Esophagus (tissue), 2 donors: ENCODE measurements at regions not wholly inside any gene's neighbourhood (a gene's known extent, or its start where the extent isn't known, plus 50 kb on each side); places are given as distances from the start of the nearest gene placed in this dataset.

Source experiments
- H3K27ac ChIP-seq, 2 donors: one replicate each; pipeline ENCODE4 v1.5.1; 2013; ENCODE audit warnings: low read depth in 2 of 2, mild to moderate bottlenecking in 2 of 2, inconsistent platforms in 1 of 2, low read length in 1 of 2, moderate library complexity in 1 of 2
- H3K27me3 ChIP-seq, 2 donors: one replicate each; pipeline ENCODE4 v1.6.1; 2013; ENCODE audit warnings: low read length in 2 of 2, control low read depth in 1 of 2, mild to moderate bottlenecking in 1 of 2; ENCODE audit not compliant: insufficient read depth in 2 of 2, control insufficient read depth in 1 of 2
- H3K36me3 ChIP-seq, 2 donors: one replicate each; pipeline ENCODE4 v1.6.1; 2013; ENCODE audit warnings: low read length in 1 of 2; ENCODE audit not compliant: control insufficient read depth in 2 of 2, insufficient read depth in 2 of 2
- H3K4me1 ChIP-seq, 2 donors: one replicate each; pipeline ENCODE4 v1.6.1; 2013; ENCODE audit warnings: low read length in 1 of 2; ENCODE audit not compliant: control insufficient read depth in 2 of 2, insufficient read depth in 2 of 2
- H3K4me3 ChIP-seq, 2 donors: one replicate each; pipeline ENCODE4 v1.5.1; 2013; ENCODE audit warnings: low read length in 2 of 2, mild to moderate bottlenecking in 2 of 2, low read depth in 1 of 2, moderate library complexity in 1 of 2
- H3K9me3 ChIP-seq, 2 donors: one replicate each; pipeline ENCODE4 v1.6.1; 2013; ENCODE audit warnings: mild to moderate bottlenecking in 2 of 2, low read depth in 1 of 2, low read length in 1 of 2, moderate library complexity in 1 of 2; ENCODE audit not compliant: control insufficient read depth in 2 of 2, insufficient read depth in 1 of 2
- WGBS, 2 donors: extraction: QIAGEN DNeasy Blood & Tissue Kit; methylation state at CpG; one replicate each; pipeline ENCODE4 v1.1.7; 2013; 5-methylcytosine and 5-hydroxymethylcytosine counted together
- donor health status: healthy with polysubstance abuse.
- donor health status: Bipolar disorder and iron deficiency.

DNA sequence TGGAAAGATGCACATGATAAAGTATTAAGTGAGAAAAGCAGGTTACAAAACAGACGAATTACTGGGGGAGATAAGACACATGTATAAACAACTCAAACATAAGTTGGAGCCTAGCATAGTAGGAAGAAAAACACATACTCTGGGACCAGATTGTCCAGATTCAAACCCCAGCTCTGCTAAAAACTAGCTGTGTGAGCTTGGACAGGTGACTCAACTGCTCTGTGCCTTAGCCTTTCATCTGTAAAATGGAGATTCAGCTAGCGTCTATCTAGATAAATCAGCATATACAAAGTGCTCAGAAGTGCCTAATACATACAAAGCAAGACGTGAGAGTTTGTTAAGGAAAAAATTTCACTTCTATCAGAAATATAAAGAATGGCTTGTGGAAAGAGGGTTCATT is 254.0 kb upstream of the POU3F1 start:
- Histone ChIP-seq H3K4me3 (no peak overlapping the region), H3K27me3 (no peaks in the 10 kb centered on the region), H3K4me1 (no peaks in the 10 kb centered on the region), H3K36me3 (no peaks in the 10 kb centered on the region), H3K9me3 (peaks cover 0 to 2% of the 10 kb centered on the region in 2 donors), H3K27ac (no peak overlapping the region)
- 73 to 74% methylated on average over 3 of the region's 3 CpGs for WGBS, 2 donors

DNA sequence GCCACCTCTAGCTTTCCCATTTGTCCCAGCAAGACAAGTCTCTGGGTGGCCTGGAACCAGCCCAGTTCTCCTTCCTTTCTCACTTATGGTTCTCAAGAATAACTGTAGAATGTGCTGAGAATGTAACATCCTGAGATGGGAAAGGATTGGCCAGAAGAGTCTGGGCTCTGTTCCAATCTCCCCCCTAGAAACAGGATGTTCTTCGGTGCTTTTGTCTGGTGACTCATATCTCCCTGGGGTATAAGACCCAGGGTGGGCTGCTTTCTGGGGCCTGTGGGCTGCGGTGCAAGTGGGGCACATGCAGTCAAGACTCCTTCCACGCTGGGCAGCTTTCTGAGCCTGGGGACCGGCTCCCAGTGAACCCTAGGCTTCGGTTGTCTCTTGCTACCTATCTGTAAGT is 251.2 kb upstream of the POU3F1 start:
- WGBS, 2 donors, result 67 to 69% methylated on average over 5 of the region's 5 CpGs

DNA sequence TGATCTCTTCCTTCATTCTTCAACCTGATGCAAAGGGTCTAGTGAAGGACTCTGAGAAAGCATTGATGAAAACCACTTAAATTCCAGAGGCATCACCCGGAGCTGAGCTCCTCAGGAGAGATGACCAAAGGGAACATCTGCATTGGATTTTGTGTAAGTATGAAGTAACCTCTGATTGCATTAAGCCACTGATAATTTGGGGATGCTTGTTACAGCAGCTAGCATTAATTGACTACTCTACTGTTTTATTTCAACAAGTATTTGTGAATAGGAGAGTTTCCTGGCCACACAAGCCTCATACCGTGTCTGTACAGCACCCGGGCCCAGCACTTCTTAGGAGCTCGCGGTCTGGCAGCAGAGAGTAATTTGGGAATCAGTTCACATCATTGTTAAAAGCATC is 250.7 kb upstream of the POU3F1 start:
- 95% methylated on average over 5 of the region's 5 CpGs for WGBS, 2 donors
- peaks cover 0 to 1% of the 10 kb centered on the region in 2 donors for H3K27me3 ChIP-seq
- no peak overlapping the region for H3K4me3 ChIP-seq
- H3K27ac ChIP-seq, result no peak overlapping the region
- peaks cover 0 to 2% of the 10 kb centered on the region in 2 donors for H3K9me3 ChIP-seq
- H3K36me3 ChIP-seq, result no peaks in the 10 kb centered on the region
- peaks cover 0 to under 1% of the 10 kb centered on the region in 2 donors for H3K4me1 ChIP-seq

More for the DNA sequence above, 251.2 kb upstream of the POU3F1 start:
- Histone ChIP-seq H3K27ac (no peak overlapping the region), H3K4me3 (no peak overlapping the region), H3K4me1 (no peaks in the 10 kb centered on the region), H3K36me3 (no peaks in the 10 kb centered on the region), H3K9me3 (peaks cover 0 to 2% of the 10 kb centered on the region in 2 donors), H3K27me3 (no peaks in the 10 kb centered on the region)

DNA sequence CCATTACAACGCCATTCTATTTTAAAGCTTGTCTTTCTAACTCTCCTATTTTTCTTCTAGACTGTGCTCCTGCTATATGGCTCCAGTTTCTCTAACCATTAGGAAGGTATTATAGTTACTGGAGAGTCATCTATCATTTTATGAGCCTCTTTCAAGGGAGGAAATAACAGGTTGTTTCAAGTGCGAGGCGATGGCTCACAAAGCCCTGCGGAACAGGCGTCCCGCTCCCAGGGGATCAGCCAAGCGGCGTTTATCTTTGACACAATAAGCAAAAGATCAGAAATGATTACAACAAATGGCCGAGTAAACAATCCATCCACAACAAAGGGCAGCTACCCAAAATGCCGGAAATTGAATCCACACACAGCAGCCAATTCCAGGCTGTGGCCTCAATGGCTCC is 249.5 kb upstream of the POU3F1 start:
- Histone ChIP-seq H3K27ac (no peak overlapping the region), H3K4me3 (no peak overlapping the region), H3K36me3 (no peaks in the 10 kb centered on the region), H3K27me3 (peaks cover 0 to 2% of the 10 kb centered on the region in 2 donors), H3K9me3 (peaks cover 0 to 2% of the 10 kb centered on the region in 2 donors), H3K4me1 (peaks cover 0 to 2% of the 10 kb centered on the region in 2 donors)
- 67 to 73% methylated on average over 10 of the region's 10 CpGs for WGBS, 2 donors

DNA sequence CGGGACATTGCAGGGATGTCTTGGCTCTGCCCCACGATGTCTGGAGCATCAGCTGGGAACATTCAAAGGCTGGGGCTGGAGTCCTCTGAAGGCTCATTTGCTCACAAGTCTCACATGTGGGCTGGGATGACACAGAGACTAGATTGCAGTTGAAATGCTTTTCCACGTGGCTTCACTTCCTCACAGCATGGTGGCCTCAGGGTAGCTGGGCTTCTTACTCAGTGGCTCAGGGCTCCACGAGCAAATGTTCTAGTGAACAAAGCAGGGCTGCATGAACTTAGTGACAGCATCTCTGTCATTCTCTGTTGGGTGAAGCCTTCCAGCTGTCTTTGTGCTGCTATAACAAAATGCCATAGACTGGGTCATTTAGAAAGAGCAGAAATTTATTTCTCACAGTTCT is 247.0 kb upstream of the POU3F1 start:
- no peak overlapping the region for H3K27ac ChIP-seq
- H3K4me3 ChIP-seq, result no peak overlapping the region
- WGBS, 2 donors, result 64 to 76% methylated on average over 4 of the region's 4 CpGs
- peaks cover 0 to 2% of the 10 kb centered on the region in 2 donors for H3K9me3 ChIP-seq
- H3K27me3 ChIP-seq, result peaks cover 0 to 2% of the 10 kb centered on the region in 2 donors
- peaks cover 0 to 2% of the 10 kb centered on the region in 2 donors for H3K4me1 ChIP-seq
- H3K36me3 ChIP-seq, result no peaks in the 10 kb centered on the region

DNA sequence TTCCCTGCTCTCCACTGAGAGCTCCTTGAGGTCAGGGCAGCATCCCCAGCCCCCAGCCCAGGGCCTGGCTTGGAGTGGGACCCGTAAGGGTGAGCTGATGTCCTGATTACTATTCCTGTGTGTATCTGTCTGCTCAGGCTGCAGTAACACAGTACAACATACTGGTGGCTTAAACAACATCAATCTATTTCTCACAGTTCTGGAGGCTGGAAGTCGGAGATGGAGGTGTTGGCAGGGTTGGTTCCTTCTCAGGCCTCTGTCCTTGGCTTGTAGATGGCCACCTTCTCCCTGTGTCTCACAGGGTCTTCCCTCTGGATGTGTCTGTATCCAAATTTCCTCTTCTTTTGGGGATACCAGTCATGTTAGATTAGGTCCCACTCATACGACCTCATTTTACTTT is 246.4 kb upstream of the POU3F1 start:
- Histone ChIP-seq H3K27me3 (peaks cover 0 to 2% of the 10 kb centered on the region in 2 donors), H3K27ac (no peak overlapping the region), H3K9me3 (peaks cover 0 to 2% of the 10 kb centered on the region in 2 donors), H3K4me3 (no peak overlapping the region), H3K36me3 (no peaks in the 10 kb centered on the region), H3K4me1 (peaks cover 0 to 2% of the 10 kb centered on the region in 2 donors)
- 86 to 87% methylated on average over 3 of the region's 3 CpGs for WGBS, 2 donors

DNA sequence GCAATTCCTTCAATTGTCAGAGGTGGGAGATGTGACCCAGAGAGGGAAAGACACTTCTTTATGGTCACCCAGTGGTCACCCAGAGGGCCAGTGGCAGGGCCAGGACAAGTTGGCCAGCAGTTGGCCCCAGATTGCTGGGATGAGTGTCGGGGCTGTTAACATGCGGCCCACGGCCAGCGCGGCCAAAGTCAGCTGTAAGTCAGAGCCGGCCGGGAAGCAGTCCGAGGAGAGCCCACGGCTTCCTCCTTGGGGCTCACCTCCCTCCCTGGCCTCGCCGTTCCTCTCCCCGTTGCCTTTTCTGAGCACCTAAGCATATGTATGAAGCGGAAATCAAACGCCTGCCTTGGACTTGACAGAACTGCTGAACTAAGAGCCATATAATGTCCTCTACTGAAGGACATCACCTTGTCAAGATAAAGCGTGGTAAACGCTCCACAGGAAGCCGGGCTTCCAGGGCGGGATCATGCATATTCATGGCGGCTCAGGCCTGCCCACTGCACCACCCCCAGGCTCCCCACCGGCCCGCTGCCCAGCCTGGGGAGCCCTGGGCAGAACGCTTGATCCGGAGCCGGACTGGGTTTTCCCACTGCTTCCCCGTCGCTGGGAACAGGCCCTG is 245.4 kb upstream of the POU3F1 start:
- Histone ChIP-seq H3K4me1 (peaks cover 0 to 2% of the 10 kb centered on the region in 2 donors), H3K27me3 (peaks cover 0 to 2% of the 10 kb centered on the region in 2 donors), H3K9me3 (peaks cover 0 to 2% of the 10 kb centered on the region in 2 donors), H3K27ac (no peak overlapping the region), H3K4me3 (no peak overlapping the region), H3K36me3 (no peaks in the 10 kb centered on the region)
- WGBS, 2 donors, result 30 to 47% methylated on average over 26 of the region's 26 CpGs

DNA sequence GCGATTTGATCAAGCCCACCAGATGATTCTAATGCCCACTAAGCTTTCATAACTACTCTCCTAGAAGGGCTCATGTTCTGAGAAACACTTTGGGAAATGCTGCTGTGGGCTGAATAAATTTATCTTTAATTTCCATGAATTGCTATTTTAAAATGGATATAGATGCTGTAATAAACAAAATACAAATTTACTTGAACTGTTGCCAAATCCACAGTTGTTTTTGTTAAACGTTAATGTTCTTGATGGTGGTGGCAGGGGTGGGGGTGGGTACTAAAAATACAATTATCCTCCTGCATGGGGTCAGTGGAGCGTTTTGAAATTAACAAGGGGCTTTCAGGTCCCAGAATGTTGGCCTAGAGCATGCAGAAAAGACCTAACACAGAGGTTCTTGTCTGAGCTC is 244.7 kb upstream of the POU3F1 start:
- Histone ChIP-seq H3K36me3 (no peaks in the 10 kb centered on the region), H3K4me1 (peaks cover 0 to 2% of the 10 kb centered on the region in 2 donors), H3K4me3 (no peak overlapping the region), H3K27ac (no peak overlapping the region), H3K9me3 (no peaks in the 10 kb centered on the region), H3K27me3 (peaks cover 0 to 2% of the 10 kb centered on the region in 2 donors)
- WGBS, 2 donors, result 36 to 48% methylated on average over 3 of the region's 3 CpGs

DNA sequence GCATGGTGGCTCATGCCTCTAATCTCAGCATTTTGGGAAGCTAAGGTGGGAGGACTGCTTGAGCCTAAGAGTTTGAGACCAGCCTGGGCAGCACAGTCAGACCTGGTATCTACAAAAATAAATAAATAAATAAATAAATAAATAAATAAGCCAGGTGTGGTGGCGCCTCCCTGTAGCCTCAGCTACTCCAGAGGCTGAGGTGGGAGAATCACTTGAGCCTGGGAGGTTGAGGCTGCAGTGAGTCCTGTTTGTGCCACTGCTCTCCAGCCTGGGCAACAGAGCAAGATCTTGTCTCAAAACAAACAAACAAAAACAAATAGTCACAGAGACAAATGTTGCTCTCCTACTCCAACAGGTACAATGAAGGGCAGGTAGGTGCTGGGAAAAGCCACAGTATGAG is 242.4 kb upstream of the POU3F1 start:
- H3K27me3 ChIP-seq, result peaks cover 0 to 2% of the 10 kb centered on the region in 2 donors

DNA sequence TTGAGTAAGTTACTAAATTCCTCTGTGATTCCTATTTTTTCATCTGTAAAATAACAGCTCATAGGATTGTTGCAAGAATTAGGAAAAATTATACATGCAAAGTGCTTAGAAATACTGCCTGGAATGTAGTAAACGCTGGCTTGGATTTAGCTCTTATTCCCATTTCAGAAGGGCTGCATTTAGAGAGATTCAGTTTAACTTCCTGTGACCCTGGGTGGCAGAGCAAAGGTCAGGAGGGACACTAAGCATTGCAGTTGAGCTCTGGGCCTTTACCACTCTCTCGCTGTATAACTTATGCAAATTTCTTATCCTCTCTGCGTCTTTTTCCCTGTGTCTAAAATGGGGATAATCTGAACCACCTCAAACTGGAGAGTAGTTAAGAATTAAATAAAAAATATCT is 241.0 kb upstream of the POU3F1 start:
- Histone ChIP-seq H3K9me3 (no peaks in the 10 kb centered on the region), H3K27me3 (peaks cover 0 to 2% of the 10 kb centered on the region in 2 donors), H3K4me3 (no peak overlapping the region), H3K36me3 (no peaks in the 10 kb centered on the region), H3K4me1 (peaks cover 0 to 2% of the 10 kb centered on the region in 2 donors), H3K27ac (no peak overlapping the region)
- WGBS, 2 donors, result 61 to 66% methylated on average over 3 of the region's 3 CpGs

More for the DNA sequence above, 242.4 kb upstream of the POU3F1 start:
- H3K9me3 ChIP-seq, result no peaks in the 10 kb centered on the region
- H3K4me1 ChIP-seq, result peaks cover 0 to 2% of the 10 kb centered on the region in 2 donors
- no peaks in the 10 kb centered on the region for H3K36me3 ChIP-seq
- H3K27ac ChIP-seq, result no peak overlapping the region
- WGBS, 2 donors, result 86 to 93% methylated on average over 1 of the region's 1 CpG
- H3K4me3 ChIP-seq, result no peak overlapping the region
